Activated CD4-positive, alpha-beta memory T cell treated with anti-CD3 and anti-CD28 coated beads for 36 hours (primary cell): ENCODE measurements at regions not wholly inside any gene's neighbourhood (a gene's known extent, or its start where the extent isn't known, plus 50 kb on each side); places are given as distances from the start of the nearest gene placed in this dataset.

Experiments
- CTCF ChIA-PET: fragments of 350-600 bp; sonication (Branson Sonifier 250); formaldehyde crosslinking; loops from one replicate; lab custom pipeline; 2021; ENCODE audit warnings: antibody characterized with exemption, inconsistent platforms; lab: Charles Lee
- POLR2A ChIA-PET: fragments of 350-600 bp; sonication (Branson Sonifier 250); formaldehyde crosslinking; loops from one replicate; lab custom pipeline; 2021; ENCODE audit warnings: antibody characterized with exemption; lab: Charles Lee
- DNase-seq: peaks from one replicate; pipeline ENCODE4 v3.0.0-alpha.2; 2020
- H3K27ac Mint-ChIP-seq: one replicate; pipeline ENCODE4 v1.8.0; 2021; ENCODE audit warnings: mixed read lengths
- H3K27me3 Mint-ChIP-seq: one replicate; pipeline ENCODE4 v1.8.0; 2021; ENCODE audit warnings: mixed read lengths
- H3K36me3 Mint-ChIP-seq: one replicate; pipeline ENCODE4 v1.8.0; 2021; ENCODE audit warnings: mixed read lengths
- H3K4me1 Mint-ChIP-seq: one replicate; pipeline ENCODE4 v1.8.0; 2021; ENCODE audit warnings: low read depth, mixed read lengths
- H3K4me3 Mint-ChIP-seq: one replicate; pipeline ENCODE4 v1.8.0; 2021; ENCODE audit warnings: mild to moderate bottlenecking, mixed read lengths
- H3K9me3 Mint-ChIP-seq: one replicate; pipeline ENCODE4 v1.8.0; 2021; ENCODE audit warnings: mixed read lengths
- intact Hi-C: fragments of 100-400 bp; cut with micrococcal nuclease; formaldehyde crosslinking; loops from one replicate; pipeline ENCODE4 v1.15.1; 2023

- ChIA-PET POLR2A (no interaction called here), CTCF (no interaction called here)
- H3K4me3 Mint-ChIP-seq = no peak overlapping the region
- no peaks in the 10 kb centered on the region for H3K4me1 Mint-ChIP-seq
- no peak for DNase-seq
- intact Hi-C loops = no loop called here
- no peak overlapping the region for H3K27ac Mint-ChIP-seq
- peaks cover 9% of the 10 kb centered on the region for H3K9me3 Mint-ChIP-seq
- H3K36me3 Mint-ChIP-seq = no peaks in the 10 kb centered on the region
- peaks cover 5% of the 10 kb centered on the region for H3K27me3 Mint-ChIP-seq
These were observed 163.4 kb downstream of the CAAP1 start for GRCh38 chr9:26729187-26729586.

GRCh38 chr9:26727471-26727870, 165.1 kb downstream of the CAAP1 start:
- Mint-ChIP-seq H3K27ac (no peak overlapping the region), H3K36me3 (no peaks in the 10 kb centered on the region), H3K27me3 (peaks cover under 1% of the 10 kb centered on the region), H3K4me1 (no peaks in the 10 kb centered on the region), H3K4me3 (no peak overlapping the region), H3K9me3 (peaks cover 5% of the 10 kb centered on the region)
- ChIA-PET CTCF (no interaction called here), POLR2A (no interaction called here)
- intact Hi-C loops = no loop called here
- no peak for DNase-seq

GRCh38 chr9:26725573-26725972, 167.0 kb downstream of the CAAP1 start:
- Mint-ChIP-seq H3K36me3 (no peaks in the 10 kb centered on the region), H3K9me3 (no peaks in the 10 kb centered on the region), H3K4me3 (no peak overlapping the region), H3K4me1 (no peaks in the 10 kb centered on the region), H3K27me3 (no peaks in the 10 kb centered on the region), H3K27ac (no peak overlapping the region)
- no peak for DNase-seq
- CTCF ChIA-PET = interaction anchor here (0.5 kb wide), 1 partner anchor 14 kb away, joined by 3 read pairs; no protein-coding TSS in a partner anchor
- intact Hi-C loops = no loop called here
- POLR2A ChIA-PET = no interaction called here

- intact Hi-C loops = no loop called here
- H3K36me3 Mint-ChIP-seq = no peaks in the 10 kb centered on the region
- H3K27ac Mint-ChIP-seq = no peak overlapping the region
- no peaks in the 10 kb centered on the region for H3K27me3 Mint-ChIP-seq
- no peaks in the 10 kb centered on the region for H3K4me1 Mint-ChIP-seq
- peak; percentile 26 for DNase-seq
- H3K4me3 Mint-ChIP-seq = no peak overlapping the region
- no peaks in the 10 kb centered on the region for H3K9me3 Mint-ChIP-seq
- ChIA-PET POLR2A (no interaction called here), CTCF (no interaction called here)
These were observed 169.1 kb downstream of the CAAP1 start for GRCh38 chr9:26723486-26723885.

GRCh38 chr9:26722755-26723154, 169.8 kb downstream of the CAAP1 start:
- Mint-ChIP-seq H3K4me1 (no peaks in the 10 kb centered on the region), H3K36me3 (no peaks in the 10 kb centered on the region), H3K4me3 (no peak overlapping the region), H3K27me3 (no peaks in the 10 kb centered on the region), H3K9me3 (no peaks in the 10 kb centered on the region), H3K27ac (no peak overlapping the region)
- no peak for DNase-seq
- CTCF ChIA-PET = no interaction called here
- POLR2A ChIA-PET = no interaction called here
- intact Hi-C loops = no loop called here

GRCh38 chr9:26710008-26710407, 182.6 kb downstream of the CAAP1 start:
- H3K9me3 Mint-ChIP-seq = peaks cover 3% of the 10 kb centered on the region
- H3K4me3 Mint-ChIP-seq = no peak overlapping the region
- intact Hi-C loops = no loop called here
- H3K27ac Mint-ChIP-seq = no peak overlapping the region
- ChIA-PET CTCF (no interaction called here), POLR2A (no interaction called here)
- H3K27me3 Mint-ChIP-seq = no peaks in the 10 kb centered on the region
- no peaks in the 10 kb centered on the region for H3K4me1 Mint-ChIP-seq
- H3K36me3 Mint-ChIP-seq = no peaks in the 10 kb centered on the region
- DNase-seq = no peak

GRCh38 chr9:26706223-26706622, 186.4 kb downstream of the CAAP1 start:
- CTCF ChIA-PET = no interaction called here
- no peaks in the 10 kb centered on the region for H3K36me3 Mint-ChIP-seq
- no peak for DNase-seq
- H3K9me3 Mint-ChIP-seq = peaks cover 3% of the 10 kb centered on the region
- no peak overlapping the region for H3K4me3 Mint-ChIP-seq
- no peaks in the 10 kb centered on the region for H3K27me3 Mint-ChIP-seq
- H3K4me1 Mint-ChIP-seq = no peaks in the 10 kb centered on the region
- intact Hi-C loops = no loop called here
- POLR2A ChIA-PET = no interaction called here
- H3K27ac Mint-ChIP-seq = no peak overlapping the region

- H3K27me3 Mint-ChIP-seq = peaks cover 2% of the 10 kb centered on the region
- no peak overlapping the region for H3K4me3 Mint-ChIP-seq
- intact Hi-C loops = no loop called here
- peaks cover 16% of the 10 kb centered on the region for H3K9me3 Mint-ChIP-seq
- POLR2A ChIA-PET = no interaction called here
- no peak overlapping the region for H3K27ac Mint-ChIP-seq
- no peaks in the 10 kb centered on the region for H3K36me3 Mint-ChIP-seq
- no peaks in the 10 kb centered on the region for H3K4me1 Mint-ChIP-seq
- CTCF ChIA-PET = no interaction called here
- no peak for DNase-seq
These were observed 197.3 kb downstream of the CAAP1 start for GRCh38 chr9:26695298-26695622.

GRCh38 chr9:26694381-26695297, 198.0 kb downstream of the CAAP1 start:
- peaks cover 10% of the 10 kb centered on the region for H3K9me3 Mint-ChIP-seq
- H3K27me3 Mint-ChIP-seq = peaks cover 2% of the 10 kb centered on the region
- CTCF ChIA-PET = no interaction called here
- no peak for DNase-seq
- H3K36me3 Mint-ChIP-seq = no peaks in the 10 kb centered on the region
- POLR2A ChIA-PET = no interaction called here
- no peaks in the 10 kb centered on the region for H3K4me1 Mint-ChIP-seq
- H3K27ac Mint-ChIP-seq = no peak overlapping the region
- intact Hi-C loops = no loop called here
- H3K4me3 Mint-ChIP-seq = no peak overlapping the region

- no peak for DNase-seq
- ChIA-PET CTCF (no interaction called here), POLR2A (no interaction called here)
- Mint-ChIP-seq H3K36me3 (no peaks in the 10 kb centered on the region), H3K27ac (no peak overlapping the region), H3K27me3 (peaks cover 2% of the 10 kb centered on the region), H3K4me1 (no peaks in the 10 kb centered on the region), H3K9me3 (no peaks in the 10 kb centered on the region), H3K4me3 (no peak overlapping the region)
- intact Hi-C loops = no loop called here
These were observed 203.6 kb downstream of the CAAP1 start for GRCh38 chr9:26689041-26689440.

- Mint-ChIP-seq H3K4me1 (no peaks in the 10 kb centered on the region), H3K36me3 (no peaks in the 10 kb centered on the region), H3K4me3 (no peak overlapping the region), H3K27ac (no peak overlapping the region), H3K9me3 (no peaks in the 10 kb centered on the region), H3K27me3 (peaks cover 2% of the 10 kb centered on the region)
- ChIA-PET CTCF (interaction anchor here (0.8 kb wide), 1 partner anchor 952 kb away, joined by 4 read pairs; no protein-coding TSS in a partner anchor), POLR2A (no interaction called here)
- intact Hi-C loops = no loop called here
- no peak for DNase-seq
These were observed 205.2 kb downstream of the CAAP1 start for GRCh38 chr9:26687421-26687820.

- H3K36me3 Mint-ChIP-seq = no peaks in the 10 kb centered on the region
- intact Hi-C loops = no loop called here
- DNase-seq = no peak
- H3K4me3 Mint-ChIP-seq = no peak overlapping the region
- H3K27ac Mint-ChIP-seq = no peak overlapping the region
- no peaks in the 10 kb centered on the region for H3K9me3 Mint-ChIP-seq
- POLR2A ChIA-PET = no interaction called here
- no peaks in the 10 kb centered on the region for H3K4me1 Mint-ChIP-seq
- CTCF ChIA-PET = no interaction called here
- no peaks in the 10 kb centered on the region for H3K27me3 Mint-ChIP-seq
These were observed 206.8 kb downstream of the CAAP1 start for GRCh38 chr9:26685818-26686217.

GRCh38 chr9:26684029-26684428, 208.6 kb downstream of the CAAP1 start:
- CTCF ChIA-PET = no interaction called here
- DNase-seq = no peak
- no peak overlapping the region for H3K4me3 Mint-ChIP-seq
- intact Hi-C loops = no loop called here
- no peaks in the 10 kb centered on the region for H3K27me3 Mint-ChIP-seq
- no peaks in the 10 kb centered on the region for H3K36me3 Mint-ChIP-seq
- POLR2A ChIA-PET = no interaction called here
- H3K9me3 Mint-ChIP-seq = no peaks in the 10 kb centered on the region
- H3K4me1 Mint-ChIP-seq = no peaks in the 10 kb centered on the region
- H3K27ac Mint-ChIP-seq = no peak overlapping the region
